HepG2 (cell line): ENCODE measurements at regions not wholly inside any gene's neighbourhood (a gene's known extent, or its start where the extent isn't known, plus 50 kb on each side); places are given as distances from the start of the nearest gene placed in this dataset.

Experiments used
- ATAC-seq: fragments of 200-7000 bp; cut with Tn5 transposase; 3 replicates; pipeline ENCODE4 v1.9.1; 2020; ENCODE audit warnings: mild to moderate bottlenecking, moderate library complexity
- BruUV-seq: library from RNA; stranded (reverse); fragments of 400-500 nt; replicated peaks from 2 replicates; lab custom pipeline; 2021; lab: Mats Ljungman, UMichigan
- CTCF ChIA-PET: fragments of 300-600 bp; formaldehyde crosslinking; extraction: SDS; loops from one replicate; lab custom pipeline; 2021; ENCODE audit warnings: low total read pairs, inconsistent platforms, low intra/inter-chr PET ratio; lab: Yijun Ruan, JAX
- POLR2A ChIA-PET: fragments of 350-600 bp; sonication (Branson Sonifier 250); formaldehyde crosslinking; loops from one replicate; lab custom pipeline; 2020; ENCODE audit warnings: antibody characterized with exemption, inconsistent platforms; lab: Yijun Ruan, JAX
- DNase-seq: peaks from one replicate; pipeline ENCODE4 v3.0.0-alpha.2; 2015; ENCODE audit warnings: low spot score
- FAIRE-seq: peaks from 3 replicates; lab custom pipeline; 2011; peaks lifted over from hg19 to GRCh38; lab: Jason Lieb, UNC
- H2AFZ ChIP-seq: one replicate; pipeline ENCODE4 v1.6.1; 2011; ENCODE audit warnings: low read length, inconsistent platforms
- H3K27ac ChIP-seq: fragments of 300-600 bp; 3 replicates; pipeline ENCODE4 v1.8.0; 2011; ENCODE audit warnings: mixed run types, mild to moderate bottlenecking, mixed read lengths, low read length, inconsistent platforms; ENCODE audit not compliant: insufficient read depth; ENCODE audit errors: extremely low read length
- H3K27me3 ChIP-seq, 2 experiments: fragments of 200-600 bp in 1 of 2; 2 replicates in 1 of 2; 3 replicates in 1 of 2; pipeline versions ENCODE4 v1.6.0 to v1.8.0; 2011; ENCODE audit warnings: low read length in 2 of 2, mild to moderate bottlenecking in 2 of 2, moderate library complexity in 2 of 2, inconsistent platforms in 1 of 2; ENCODE audit not compliant: insufficient read depth in 2 of 2, control insufficient read depth in 1 of 2
- H3K36me3 ChIP-seq, 2 experiments: fragments of 200-600 bp in 1 of 2; replicated peaks in 1 of 2; 2 replicates in 1 of 2; 3 replicates in 1 of 2; pipeline versions ENCODE4 v1.5.1 to v1.8.0; 2011; ENCODE audit warnings: low read length in 2 of 2, inconsistent platforms in 1 of 2; ENCODE audit not compliant: insufficient read depth in 2 of 2, control insufficient read depth in 1 of 2
- H3K4me1 ChIP-seq: 2 replicates; pipeline ENCODE4 v1.5.1; 2012; ENCODE audit warnings: low read length, inconsistent platforms; ENCODE audit not compliant: insufficient read depth
- H3K4me2 ChIP-seq: 2 replicates; pipeline ENCODE4 v1.6.0; 2011; ENCODE audit warnings: low read depth, low read length, inconsistent platforms
- H3K4me3 ChIP-seq, 3 experiments: fragments of 200-600 bp in 1 of 3; sonication (generic), shearing (Covaris generic) in 1 of 3; replicated peaks in 1 of 3; 2 replicates each; pipeline ENCODE4 v1.5.1; 2011 to 2016; ENCODE audit warnings: low read length in 3 of 3, inconsistent platforms in 2 of 3, low read depth in 2 of 3, mild to moderate bottlenecking in 2 of 3, control low read depth in 1 of 3, mixed read lengths in 1 of 3; ENCODE audit not compliant: insufficient read depth in 1 of 3
- H3K79me2 ChIP-seq: one replicate; pipeline ENCODE4 v1.6.1; 2011; ENCODE audit warnings: low read length, inconsistent platforms; ENCODE audit not compliant: insufficient read depth
- H3K9ac ChIP-seq: 2 replicates; pipeline ENCODE4 v1.6.0; 2011; ENCODE audit warnings: mild to moderate bottlenecking, low read depth, low read length, inconsistent platforms; ENCODE audit not compliant: insufficient read depth
- H3K9me3 ChIP-seq: 2 replicates; pipeline ENCODE4 v1.5.1; 2012; ENCODE audit warnings: mild to moderate bottlenecking, low read length
- H4K20me1 ChIP-seq: 2 replicates; pipeline ENCODE4 v1.6.0; 2011; ENCODE audit warnings: inconsistent platforms, mild to moderate bottlenecking, low read length, moderate library complexity; ENCODE audit not compliant: insufficient read depth
- SIN3B ChIP-seq: fragments of 150-350 bp; IDR thresholded peaks from 2 replicates; pipeline ENCODE4 v1.6.1; 2014; ENCODE audit warnings: low read length
- YEATS4 ChIP-seq: sonication (generic); formaldehyde crosslinking; IDR thresholded peaks from 2 replicates; pipeline ENCODE4 v1.4.0; 2020; ENCODE audit warnings: missing genetic modification reagents, borderline replicate concordance
- ZBTB33 ChIP-seq: sonication (generic); formaldehyde crosslinking; IDR thresholded peaks from 2 replicates; pipeline ENCODE4 v1.4.0; 2020; ENCODE audit warnings: missing genetic modification reagents
- ZNF576 ChIP-seq: sonication (generic); formaldehyde crosslinking; IDR thresholded peaks from 2 replicates; pipeline ENCODE4 v1.4.0; 2020; ENCODE audit warnings: mild to moderate bottlenecking, missing genetic modification reagents
- WGBS: methylation state at CpG from one replicate; pipeline ENCODE4 v1.1.6; 2017; ENCODE audit warnings: low lambda C conversion rate; 5-methylcytosine and 5-hydroxymethylcytosine counted together
- in situ Hi-C: cut with HindIII; loops from 2 replicates; pipeline ENCODE4 v1.10.0; 2017; ENCODE audit warnings: low pct_unique_long_range_greater_than_20kb; ENCODE audit not compliant: extremely low pct_ligation_motif_present
- intact Hi-C: fragments of 100-400 bp; cut with micrococcal nuclease; formaldehyde crosslinking; loops from one replicate; pipeline ENCODE4 v1.10.0; 2022; ENCODE audit not compliant: unreplicated experiment
- TF ChIP-seq, protein P1 (sequence below): sonication (generic); formaldehyde crosslinking; IDR thresholded peaks from 2 replicates; pipeline ENCODE4 v1.5.0; 2020; ENCODE audit warnings: missing genetic modification reagents
- TF ChIP-seq, protein P2 (sequence below), 2 experiments: sonication (generic) in 1 of 2; formaldehyde crosslinking in 1 of 2; IDR thresholded peaks; 2 replicates each; pipeline versions ENCODE4 v1.6.1 to v1.9.0; 2014 to 2022; ENCODE audit warnings: antibody characterized with exemption in 1 of 2, borderline replicate concordance in 1 of 2, inconsistent platforms in 1 of 2, low read depth in 1 of 2, missing genetic modification reagents in 1 of 2

DNA sequence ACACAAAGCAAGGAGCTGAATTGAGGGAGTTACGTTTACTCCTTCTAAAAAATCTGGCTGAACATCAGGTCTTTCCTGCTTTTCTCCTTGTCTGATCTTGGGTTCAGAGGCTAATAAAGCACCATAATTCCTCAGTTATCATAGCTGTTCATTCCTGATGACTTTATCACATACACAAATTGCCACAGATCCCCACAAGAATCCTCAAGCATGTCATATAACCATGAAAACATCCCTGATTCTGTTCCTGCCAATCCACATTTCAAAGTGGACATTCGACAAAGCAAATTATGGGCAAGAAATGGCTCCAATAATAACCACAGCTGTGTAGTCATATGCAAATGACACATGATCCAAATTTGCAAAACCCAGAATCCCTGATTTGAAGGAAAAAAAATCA is 321.3 kb downstream of the MEX3B start:
- no TSS peak for BruUV-seq
- intact Hi-C loops: no loop called here
- FAIRE-seq (no peak), ATAC-seq (no peak), DNase-seq (no peak)
- H3K9me3 ChIP-seq: peaks cover 26% of the 10 kb centered on the region
- ChIA-PET CTCF (no interaction called here), POLR2A (no interaction called here)
- no peaks in the 10 kb centered on the region for H4K20me1 ChIP-seq
- no peak overlapping the region for H3K27ac ChIP-seq
- no peak overlapping the region for H3K9ac ChIP-seq
- no peaks in the 10 kb centered on the region for H3K36me3 ChIP-seq
- in situ Hi-C loops: no loop called here
- no peak overlapping the region for H2AFZ ChIP-seq
- 0% methylated on average over 2 of the region's 2 CpGs for WGBS
- no peak overlapping the region for H3K4me3 ChIP-seq
- no peaks in the 10 kb centered on the region for H3K27me3 ChIP-seq
- no peak overlapping the region for H3K4me2 ChIP-seq
- no peaks in the 10 kb centered on the region for H3K4me1 ChIP-seq
- no peaks in the 10 kb centered on the region for H3K79me2 ChIP-seq
- TF ChIP-seq, protein P1, sequence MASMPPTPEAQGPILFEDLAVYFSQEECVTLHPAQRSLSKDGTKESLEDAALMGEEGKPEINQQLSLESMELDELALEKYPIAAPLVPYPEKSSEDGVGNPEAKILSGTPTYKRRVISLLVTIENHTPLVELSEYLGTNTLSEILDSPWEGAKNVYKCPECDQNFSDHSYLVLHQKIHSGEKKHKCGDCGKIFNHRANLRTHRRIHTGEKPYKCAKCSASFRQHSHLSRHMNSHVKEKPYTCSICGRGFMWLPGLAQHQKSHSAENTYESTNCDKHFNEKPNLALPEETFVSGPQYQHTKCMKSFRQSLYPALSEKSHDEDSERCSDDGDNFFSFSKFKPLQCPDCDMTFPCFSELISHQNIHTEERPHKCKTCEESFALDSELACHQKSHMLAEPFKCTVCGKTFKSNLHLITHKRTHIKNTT (CRISPR knock-in tag): no peak
- TF ChIP-seq ZBTB33 (no peak), YEATS4 (CRISPR knock-in tag) (no peak), SIN3B (no peak), ZNF576 (CRISPR knock-in tag) (no peak)
- TF ChIP-seq, protein P2, sequence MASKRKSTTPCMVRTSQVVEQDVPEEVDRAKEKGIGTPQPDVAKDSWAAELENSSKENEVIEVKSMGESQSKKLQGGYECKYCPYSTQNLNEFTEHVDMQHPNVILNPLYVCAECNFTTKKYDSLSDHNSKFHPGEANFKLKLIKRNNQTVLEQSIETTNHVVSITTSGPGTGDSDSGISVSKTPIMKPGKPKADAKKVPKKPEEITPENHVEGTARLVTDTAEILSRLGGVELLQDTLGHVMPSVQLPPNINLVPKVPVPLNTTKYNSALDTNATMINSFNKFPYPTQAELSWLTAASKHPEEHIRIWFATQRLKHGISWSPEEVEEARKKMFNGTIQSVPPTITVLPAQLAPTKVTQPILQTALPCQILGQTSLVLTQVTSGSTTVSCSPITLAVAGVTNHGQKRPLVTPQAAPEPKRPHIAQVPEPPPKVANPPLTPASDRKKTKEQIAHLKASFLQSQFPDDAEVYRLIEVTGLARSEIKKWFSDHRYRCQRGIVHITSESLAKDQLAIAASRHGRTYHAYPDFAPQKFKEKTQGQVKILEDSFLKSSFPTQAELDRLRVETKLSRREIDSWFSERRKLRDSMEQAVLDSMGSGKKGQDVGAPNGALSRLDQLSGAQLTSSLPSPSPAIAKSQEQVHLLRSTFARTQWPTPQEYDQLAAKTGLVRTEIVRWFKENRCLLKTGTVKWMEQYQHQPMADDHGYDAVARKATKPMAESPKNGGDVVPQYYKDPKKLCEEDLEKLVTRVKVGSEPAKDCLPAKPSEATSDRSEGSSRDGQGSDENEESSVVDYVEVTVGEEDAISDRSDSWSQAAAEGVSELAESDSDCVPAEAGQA (IDR thresholded peaks at IDR 0.05; ENCODE audit: low read depth): no peak
- TF ChIP-seq, protein P2 (CRISPR knock-in tag; IDR thresholded peaks at IDR 0.05; ENCODE audit: borderline replicate concordance): no peak
